CD4-positive, alpha-beta T cell (primary cell): ENCODE measurements at regions not wholly inside any gene's neighbourhood (a gene's known extent, or its start where the extent isn't known, plus 50 kb on each side); places are given as distances from the start of the nearest gene placed in this dataset.

Experiments used
- ATAC-seq: fragments of 200-7000 bp; cut with Tn5 transposase; one replicate; pipeline ENCODE4 v1.10.0; 2022; ENCODE audit warnings: mild to moderate bottlenecking; ENCODE audit not compliant: poor library complexity
- CTCF ChIA-PET: fragments of 350-600 bp; sonication (Branson Sonifier 250); formaldehyde crosslinking; loops from one replicate; lab custom pipeline; 2021; ENCODE audit warnings: antibody characterized with exemption, inconsistent platforms; lab: Charles Lee
- POLR2A ChIA-PET: fragments of 350-600 bp; sonication (Branson Sonifier 250); formaldehyde crosslinking; loops from one replicate; lab custom pipeline; 2021; ENCODE audit warnings: antibody characterized with exemption, inconsistent platforms; lab: Charles Lee
- DNase-seq, 14 experiments: peaks; one replicate each; pipeline ENCODE4 v3.0.0-alpha.2; 2013 to 2020; ENCODE audit warnings: mixed read lengths in 2 of 14
- H3K27ac ChIP-seq, 2 donors: one replicate each; pipeline versions ENCODE4 v1.5.1 to v1.7.0; 2013; ENCODE audit warnings: low read length in 2 of 2, low read depth in 1 of 2, mild to moderate bottlenecking in 1 of 2
- H3K27me3 ChIP-seq, 2 experiments: 1 replicate in 1 of 2; 2 replicates in 1 of 2; pipeline versions ENCODE4 v1.6.1 to v1.7.0; 2013; ENCODE audit warnings: low read length in 2 of 2, control low read depth in 1 of 2, mild to moderate bottlenecking in 1 of 2, moderate library complexity in 1 of 2; ENCODE audit not compliant: insufficient read depth in 2 of 2, control insufficient read depth in 1 of 2
- H3K36me3 ChIP-seq: one replicate; pipeline ENCODE4 v1.6.1; 2013; ENCODE audit warnings: low read length, control low read depth; ENCODE audit not compliant: insufficient read depth
- H3K4me1 ChIP-seq: one replicate; pipeline ENCODE4 v1.6.1; 2013; ENCODE audit warnings: low read length, control low read depth; ENCODE audit not compliant: insufficient read depth
- H3K4me3 ChIP-seq: one replicate; pipeline ENCODE4 v1.5.1; 2013; ENCODE audit warnings: mild to moderate bottlenecking, low read length, moderate library complexity
- H3K9me3 ChIP-seq, 2 experiments: 1 replicate in 1 of 2; 2 replicates in 1 of 2; pipeline versions ENCODE4 v1.6.1 to v1.7.0; 2013; ENCODE audit warnings: low read length in 2 of 2, mild to moderate bottlenecking in 2 of 2, control low read depth in 1 of 2, moderate library complexity in 1 of 2; ENCODE audit not compliant: control insufficient read depth in 1 of 2, insufficient read depth in 1 of 2
- H3K27ac Mint-ChIP-seq: one replicate; pipeline ENCODE4 v1.8.0; 2020; ENCODE audit warnings: mixed read lengths
- H3K27me3 Mint-ChIP-seq: one replicate; pipeline ENCODE4 v1.8.0; 2021; ENCODE audit warnings: mixed read lengths
- H3K36me3 Mint-ChIP-seq: one replicate; pipeline ENCODE4 v1.8.0; 2021; ENCODE audit warnings: low read depth, mixed read lengths
- H3K4me1 Mint-ChIP-seq: one replicate; pipeline ENCODE4 v1.8.0; 2021; ENCODE audit warnings: low read depth, mixed read lengths
- H3K4me3 Mint-ChIP-seq: one replicate; pipeline ENCODE4 v1.8.0; 2020; ENCODE audit warnings: mild to moderate bottlenecking, mixed read lengths
- H3K9me3 Mint-ChIP-seq: one replicate; pipeline ENCODE4 v1.8.0; 2020; ENCODE audit warnings: mixed read lengths
- intact Hi-C, 2 experiments: fragments of 100-400 bp; cut with DNase I in 1 of 2; cut with micrococcal nuclease in 1 of 2; formaldehyde crosslinking; loops; one replicate each; pipeline versions ENCODE4 v1.15.1 to v1.9.0; 2023 to 2025; cut with DNase I, micrococcal nuclease
- TF ChIP-seq, protein P1 (sequence below): fragments of 200-600 bp; IDR thresholded peaks from one replicate; pipeline ENCODE4 v1.8.0; 2022; ENCODE audit warnings: antibody characterized with exemption, mild to moderate bottlenecking

DNA sequence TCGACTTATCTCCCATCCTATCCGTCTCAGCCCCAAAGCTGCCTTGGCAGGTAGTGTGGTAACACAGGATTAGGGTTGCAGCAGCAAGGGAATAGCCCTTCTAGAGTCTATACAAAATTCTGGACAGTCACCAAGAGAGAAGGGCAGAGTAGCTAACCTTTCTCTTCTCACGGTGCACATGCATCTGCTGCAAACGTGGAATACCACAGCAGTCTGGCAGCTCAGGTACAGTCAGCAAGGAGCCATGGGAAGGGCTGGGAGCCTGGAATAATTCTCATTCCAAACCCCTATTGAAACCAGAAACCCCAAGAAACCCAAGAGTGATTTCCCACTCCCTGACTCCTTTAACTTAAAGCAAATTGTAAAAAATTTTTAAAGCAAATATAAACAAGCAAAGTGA, 92.3 kb upstream of the THRB start:
- H3K27ac Mint-ChIP-seq: no peak overlapping the region
- no peak for DNase-seq
- TF ChIP-seq, protein P1, sequence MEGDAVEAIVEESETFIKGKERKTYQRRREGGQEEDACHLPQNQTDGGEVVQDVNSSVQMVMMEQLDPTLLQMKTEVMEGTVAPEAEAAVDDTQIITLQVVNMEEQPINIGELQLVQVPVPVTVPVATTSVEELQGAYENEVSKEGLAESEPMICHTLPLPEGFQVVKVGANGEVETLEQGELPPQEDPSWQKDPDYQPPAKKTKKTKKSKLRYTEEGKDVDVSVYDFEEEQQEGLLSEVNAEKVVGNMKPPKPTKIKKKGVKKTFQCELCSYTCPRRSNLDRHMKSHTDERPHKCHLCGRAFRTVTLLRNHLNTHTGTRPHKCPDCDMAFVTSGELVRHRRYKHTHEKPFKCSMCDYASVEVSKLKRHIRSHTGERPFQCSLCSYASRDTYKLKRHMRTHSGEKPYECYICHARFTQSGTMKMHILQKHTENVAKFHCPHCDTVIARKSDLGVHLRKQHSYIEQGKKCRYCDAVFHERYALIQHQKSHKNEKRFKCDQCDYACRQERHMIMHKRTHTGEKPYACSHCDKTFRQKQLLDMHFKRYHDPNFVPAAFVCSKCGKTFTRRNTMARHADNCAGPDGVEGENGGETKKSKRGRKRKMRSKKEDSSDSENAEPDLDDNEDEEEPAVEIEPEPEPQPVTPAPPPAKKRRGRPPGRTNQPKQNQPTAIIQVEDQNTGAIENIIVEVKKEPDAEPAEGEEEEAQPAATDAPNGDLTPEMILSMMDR: no peak
- H3K9me3 Mint-ChIP-seq: peaks cover 6% of the 10 kb centered on the region
- H3K4me1 ChIP-seq: no peaks in the 10 kb centered on the region
- no peaks in the 10 kb centered on the region for H3K27me3 ChIP-seq
- H3K4me1 Mint-ChIP-seq: no peaks in the 10 kb centered on the region
- no peak for ATAC-seq
- H3K27ac ChIP-seq: no peak overlapping the region
- H3K4me3 Mint-ChIP-seq: no peak overlapping the region
- ChIA-PET POLR2A (no interaction called here), CTCF (no interaction called here)
- no peak overlapping the region for H3K4me3 ChIP-seq
- H3K9me3 ChIP-seq: no peaks in the 10 kb centered on the region
- no peaks in the 10 kb centered on the region for H3K36me3 Mint-ChIP-seq
- H3K27me3 Mint-ChIP-seq: no peaks in the 10 kb centered on the region
- intact Hi-C loops: no loop called here
- no peaks in the 10 kb centered on the region for H3K36me3 ChIP-seq

DNA sequence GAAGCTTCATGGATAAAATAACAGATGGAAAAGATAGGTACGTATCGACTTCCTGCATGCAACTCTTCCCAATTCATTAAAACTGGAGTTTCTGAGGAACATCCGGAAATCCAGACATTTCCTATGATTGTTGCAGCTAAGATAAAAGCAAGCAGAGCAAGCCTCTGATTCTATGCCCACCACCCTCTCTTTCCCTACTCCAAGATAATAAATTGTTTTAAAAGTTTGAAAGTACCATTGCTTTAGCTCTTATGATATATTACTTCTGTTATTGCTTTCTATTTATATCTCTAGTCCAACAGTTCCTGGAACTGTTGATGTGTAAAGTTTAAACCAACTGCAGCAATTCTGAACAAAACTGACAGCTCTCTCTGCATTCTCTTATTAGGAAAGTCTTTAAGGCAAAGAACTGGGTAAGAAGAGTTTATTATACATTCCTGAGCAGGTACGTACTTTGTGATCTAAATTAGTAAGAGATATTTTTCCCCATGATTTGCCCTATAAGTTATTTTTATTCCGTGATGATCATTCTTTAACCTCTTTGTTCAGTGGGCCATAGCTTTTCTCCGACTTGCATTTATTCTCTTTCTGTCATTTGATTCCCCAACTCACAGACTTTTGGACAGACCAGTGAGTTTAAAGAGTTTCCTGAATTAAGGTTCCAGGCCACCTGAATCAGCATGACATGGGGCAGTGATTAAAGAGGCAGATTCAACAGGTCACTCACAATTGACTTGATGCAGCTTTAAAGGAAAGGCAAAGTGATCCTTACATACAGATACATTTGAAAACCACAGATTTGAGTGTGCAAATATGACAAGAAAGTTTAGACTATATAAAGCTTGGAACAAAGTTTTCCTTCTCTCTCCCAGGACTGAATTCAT, 94.2 kb upstream of the THRB start:
- Histone ChIP-seq H3K27me3 (no peaks in the 10 kb centered on the region), H3K9me3 (no peaks in the 10 kb centered on the region), H3K27ac (no peak overlapping the region), H3K36me3 (no peaks in the 10 kb centered on the region), H3K4me1 (no peaks in the 10 kb centered on the region), H3K4me3 (no peak overlapping the region)
- H3K4me3 Mint-ChIP-seq: no peak overlapping the region
- DNase-seq (no peak), ATAC-seq (no peak)
- no peaks in the 10 kb centered on the region for H3K27me3 Mint-ChIP-seq
- H3K9me3 Mint-ChIP-seq: peaks cover 2% of the 10 kb centered on the region
- TF ChIP-seq, protein P1: no peak
- intact Hi-C loops: no loop called here
- ChIA-PET POLR2A (no interaction called here), CTCF (no interaction called here)
- no peak overlapping the region for H3K27ac Mint-ChIP-seq
- no peaks in the 10 kb centered on the region for H3K4me1 Mint-ChIP-seq
- H3K36me3 Mint-ChIP-seq: no peaks in the 10 kb centered on the region

DNA sequence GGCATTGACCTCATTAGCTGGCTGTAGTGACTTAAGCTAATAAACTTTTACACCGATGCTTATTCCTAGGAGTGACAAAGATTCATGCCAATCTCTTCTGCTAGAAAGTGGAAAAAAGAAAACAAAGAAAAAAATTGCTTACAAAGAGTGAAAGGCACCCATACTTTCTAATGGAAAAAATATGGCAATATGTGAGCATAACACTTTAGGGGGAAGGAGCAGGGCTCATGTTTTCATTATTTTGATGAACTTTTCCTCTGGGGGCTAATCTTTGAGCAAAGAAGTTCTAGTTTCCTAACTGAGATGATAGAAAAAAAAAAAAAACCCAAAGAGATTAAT, 94.8 kb upstream of the THRB start:
- ATAC-seq: no peak
- H3K27ac Mint-ChIP-seq: no peak overlapping the region
- no peaks in the 10 kb centered on the region for H3K9me3 ChIP-seq
- H3K36me3 Mint-ChIP-seq: no peaks in the 10 kb centered on the region
- no peak overlapping the region for H3K4me3 ChIP-seq
- no peaks in the 10 kb centered on the region for H3K27me3 Mint-ChIP-seq
- TF ChIP-seq, protein P1: no peak
- no peak overlapping the region for H3K27ac ChIP-seq
- intact Hi-C loops: no loop called here
- H3K36me3 ChIP-seq: no peaks in the 10 kb centered on the region
- no peaks in the 10 kb centered on the region for H3K4me1 ChIP-seq
- DNase-seq: no peak
- POLR2A ChIA-PET: no interaction called here
- no peaks in the 10 kb centered on the region for H3K4me1 Mint-ChIP-seq
- CTCF ChIA-PET: no interaction called here
- H3K4me3 Mint-ChIP-seq: no peak overlapping the region
- H3K9me3 Mint-ChIP-seq: no peaks in the 10 kb centered on the region
- H3K27me3 ChIP-seq: no peaks in the 10 kb centered on the region
